Lower leg skin (tissue), 3 donors: ENCODE measurements at regions not wholly inside any gene's neighbourhood (a gene's known extent, or its start where the extent isn't known, plus 50 kb on each side); places are given as distances from the start of the nearest gene placed in this dataset.

Experiments used
- CTCF ChIP-seq, 3 donors: fragments of 450-650 bp; IDR thresholded peaks; one replicate each; pipeline ENCODE4 v1.5.1; 2016; ENCODE audit warnings: antibody characterized with exemption in 3 of 3, mild to moderate bottlenecking in 3 of 3, moderate library complexity in 2 of 3
- POLR2A ChIP-seq, 2 donors: fragments of 450-650 bp; IDR thresholded peaks; one replicate each; pipeline ENCODE4 v1.6.1; 2016 to 2017; ENCODE audit warnings: antibody characterized with exemption in 2 of 2, mild to moderate bottlenecking in 1 of 2, moderate library complexity in 1 of 2

DNA sequence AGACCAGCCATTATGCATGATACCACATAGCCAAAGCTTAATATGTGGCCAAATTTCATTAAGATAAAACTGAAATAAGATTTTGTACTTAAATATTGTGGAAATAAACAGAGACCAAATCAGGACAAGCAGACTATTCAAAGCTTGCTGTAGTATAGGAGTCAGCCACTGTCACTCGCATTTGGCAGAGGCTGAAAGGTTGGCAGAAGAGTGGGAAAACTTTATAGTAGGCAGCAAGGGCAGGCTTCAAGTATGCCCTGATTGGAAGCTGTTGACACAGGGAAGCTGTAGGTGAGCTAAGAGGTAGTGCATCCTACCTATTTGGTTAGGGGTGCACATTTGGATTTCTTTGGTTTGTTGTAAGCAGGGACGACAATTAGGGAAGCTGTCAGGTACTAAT is 202.5 kb upstream of the PDZRN3 start:
- TF ChIP-seq POLR2A (IDR thresholded peaks at IDR 0.05) (no peak), CTCF (IDR thresholded peaks at IDR 0.05) (no peak)
